ENCODE measurements at regions not wholly inside any gene's neighbourhood (a gene's known extent, or its start where the extent isn't known, plus 50 kb on each side); places are given as distances from the start of the nearest gene placed in this dataset.
A peak's percentile ranks its signal among the peaks of the same experiment; 100 is the strongest.
"Not testable (repeated sequence)": the region's sequence is repeated elsewhere in the genome, so short reads cannot be mapped to it uniquely, and the experiment has no call there.

GRCh38 chr7:73945022-73945421 is 83.0 kb upstream of the ELN start:
- no peaks in the 10 kb centered on the region for H3K4me1 Mint-ChIP-seq
- no peak overlapping the region for H3K4me3 Mint-ChIP-seq
- H3K27ac Mint-ChIP-seq = no peak overlapping the region
- H3K36me3 Mint-ChIP-seq = no peaks in the 10 kb centered on the region
- H3K9me3 Mint-ChIP-seq = peaks cover 8 to 32% (median 28%) of the 10 kb centered on the region in 3 donors
- H3K27me3 Mint-ChIP-seq = peaks cover 7% of the 10 kb centered on the region

DNA sequence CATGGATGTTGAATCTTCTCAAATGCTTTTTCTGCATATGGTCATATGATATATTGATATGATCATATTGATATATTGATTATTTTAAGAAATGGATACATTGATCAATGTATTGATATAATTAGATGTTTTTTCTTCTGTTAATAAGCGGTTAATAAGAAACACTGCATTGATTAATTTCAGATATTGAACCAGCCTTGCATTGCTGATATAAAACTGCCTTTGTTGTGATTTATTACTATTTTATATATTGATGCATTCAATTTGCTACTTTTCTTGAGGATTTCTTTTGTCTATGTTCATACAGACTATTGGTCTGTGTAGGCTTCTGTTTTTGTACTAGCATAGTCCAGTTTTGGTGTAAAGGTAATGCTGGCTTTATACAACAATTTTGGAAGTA is 79.7 kb upstream of the ELN start:
- H3K4me3 Mint-ChIP-seq = no peak overlapping the region
- no peaks in the 10 kb centered on the region for H3K4me1 Mint-ChIP-seq
- no peaks in the 10 kb centered on the region for H3K36me3 Mint-ChIP-seq
- peaks cover 10% of the 10 kb centered on the region for H3K27me3 Mint-ChIP-seq
- H3K27ac Mint-ChIP-seq = no peak overlapping the region
- H3K9me3 Mint-ChIP-seq = peaks cover 3 to 19% (median 17%) of the 10 kb centered on the region in 3 donors

DNA sequence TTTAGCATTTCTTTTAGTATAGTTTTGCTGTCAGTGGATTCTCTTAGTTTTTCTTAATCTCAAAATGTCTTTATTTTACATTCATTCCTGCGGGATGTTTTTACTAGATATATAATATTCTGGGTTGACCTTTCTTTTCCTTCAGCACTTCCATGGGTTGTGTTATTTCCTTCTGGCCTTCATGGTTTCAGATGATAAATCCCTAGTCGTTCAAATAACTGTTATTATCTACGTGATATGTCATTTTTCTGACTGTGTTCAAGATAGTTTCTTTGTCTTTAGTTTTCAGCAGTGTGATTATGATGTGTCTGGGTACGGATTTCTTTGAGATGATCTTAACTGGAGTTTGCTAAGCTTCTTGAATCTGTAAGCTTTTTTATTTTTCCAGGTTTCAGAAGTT is 75.7 kb upstream of the ELN start:
- H3K36me3 Mint-ChIP-seq = peaks cover 2% of the 10 kb centered on the region
- H3K9me3 Mint-ChIP-seq = peaks cover 2 to 14% (median 5%) of the 10 kb centered on the region in 3 donors
- H3K27ac Mint-ChIP-seq = no peak overlapping the region
- peaks cover 10% of the 10 kb centered on the region for H3K27me3 Mint-ChIP-seq
- no peaks in the 10 kb centered on the region for H3K4me1 Mint-ChIP-seq
- H3K4me3 Mint-ChIP-seq = no peak overlapping the region

GRCh38 chr7:73954181-73954580 is 73.8 kb upstream of the ELN start:
- H3K36me3 Mint-ChIP-seq = peaks cover 2% of the 10 kb centered on the region
- no peak overlapping the region for H3K27ac Mint-ChIP-seq
- no peak overlapping the region for H3K4me3 Mint-ChIP-seq
- peaks cover 6% of the 10 kb centered on the region for H3K27me3 Mint-ChIP-seq
- H3K9me3 Mint-ChIP-seq = peaks cover 0 to 4% (median 2%) of the 10 kb centered on the region in 3 donors
- H3K4me1 Mint-ChIP-seq = peaks cover 0 to 2% (median 0%) of the 10 kb centered on the region in 3 donors

DNA sequence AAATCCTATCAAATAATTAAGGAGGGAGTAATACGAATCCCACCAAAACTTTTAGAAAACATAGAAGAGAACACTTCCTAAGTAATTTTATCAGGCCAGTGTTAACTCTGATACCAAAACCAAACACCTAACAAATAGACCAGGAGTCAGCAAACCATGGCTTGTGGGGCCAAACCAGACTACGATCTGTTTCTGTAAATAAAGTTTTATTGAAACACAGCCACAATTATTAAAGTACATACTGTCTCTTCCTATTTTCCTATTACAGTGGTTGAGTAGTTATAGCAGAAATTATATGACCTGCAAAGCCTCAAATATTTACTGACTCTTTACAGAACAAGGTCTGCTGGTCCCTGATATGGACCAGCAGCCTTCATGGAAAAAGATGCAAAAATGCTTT is 73.1 kb upstream of the ELN start:
- peaks cover 0 to 2% (median 0%) of the 10 kb centered on the region in 3 donors for H3K4me1 Mint-ChIP-seq
- no peak overlapping the region for H3K4me3 Mint-ChIP-seq
- peaks cover 0 to 2% (median 2%) of the 10 kb centered on the region in 3 donors for H3K9me3 Mint-ChIP-seq
- no peak overlapping the region for H3K27ac Mint-ChIP-seq
- H3K36me3 Mint-ChIP-seq = peaks cover 2% of the 10 kb centered on the region
- H3K27me3 Mint-ChIP-seq = peaks cover 3% of the 10 kb centered on the region

- peaks cover 0 to 2% (median 0%) of the 10 kb centered on the region in 3 donors for H3K4me1 Mint-ChIP-seq
- no peaks in the 10 kb centered on the region for H3K36me3 Mint-ChIP-seq
- peaks cover 1 to 20% (median 11%) of the 10 kb centered on the region in 3 donors for H3K9me3 Mint-ChIP-seq
- no peaks in the 10 kb centered on the region for H3K27me3 Mint-ChIP-seq
- H3K4me3 Mint-ChIP-seq = no peak overlapping the region
- H3K27ac Mint-ChIP-seq = no peak overlapping the region
Observed at GRCh38 chr7:73960548-73960947, 67.4 kb upstream of the ELN start.

DNA sequence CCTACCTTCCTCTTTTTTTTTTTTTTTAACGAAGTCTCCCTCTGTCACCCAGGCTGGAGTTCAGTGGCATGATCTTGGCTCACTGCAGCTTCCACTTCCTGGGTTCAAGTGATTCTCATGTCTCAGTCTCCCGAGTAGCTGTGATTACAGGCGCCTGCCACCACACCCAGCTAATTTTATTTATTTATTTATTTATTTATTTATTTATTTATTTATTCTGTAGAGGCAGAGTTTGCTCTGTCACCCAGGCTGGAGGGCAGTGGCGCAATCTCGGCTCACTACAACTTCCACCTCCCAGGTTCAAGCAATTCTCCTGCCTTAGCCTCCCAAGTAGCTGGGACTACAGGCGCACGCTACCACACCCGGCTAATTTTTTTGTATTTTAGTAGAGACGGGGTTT is 66.0 kb upstream of the ELN start:
- not testable (repeated sequence) for H3K4me3 Mint-ChIP-seq, H3K27ac Mint-ChIP-seq
- peaks cover 1 to 20% (median 11%) of the 10 kb centered on the region in 3 donors for H3K9me3 Mint-ChIP-seq

GRCh38 chr7:73963252-73963822 is 64.6 kb upstream of the ELN start:
- Mint-ChIP-seq H3K4me1 (no peaks in the 10 kb centered on the region), H3K27me3 (peaks cover 2% of the 10 kb centered on the region), H3K27ac (no peak overlapping the region), H3K4me3 (no peak overlapping the region), H3K36me3 (no peaks in the 10 kb centered on the region), H3K9me3 (peaks cover 1 to 20% (median 15%) of the 10 kb centered on the region in 3 donors)

More for the DNA sequence above, 66.0 kb upstream of the ELN start:
- H3K27me3 Mint-ChIP-seq, H3K36me3 Mint-ChIP-seq, H3K4me1 Mint-ChIP-seq: not testable (repeated sequence)

DNA sequence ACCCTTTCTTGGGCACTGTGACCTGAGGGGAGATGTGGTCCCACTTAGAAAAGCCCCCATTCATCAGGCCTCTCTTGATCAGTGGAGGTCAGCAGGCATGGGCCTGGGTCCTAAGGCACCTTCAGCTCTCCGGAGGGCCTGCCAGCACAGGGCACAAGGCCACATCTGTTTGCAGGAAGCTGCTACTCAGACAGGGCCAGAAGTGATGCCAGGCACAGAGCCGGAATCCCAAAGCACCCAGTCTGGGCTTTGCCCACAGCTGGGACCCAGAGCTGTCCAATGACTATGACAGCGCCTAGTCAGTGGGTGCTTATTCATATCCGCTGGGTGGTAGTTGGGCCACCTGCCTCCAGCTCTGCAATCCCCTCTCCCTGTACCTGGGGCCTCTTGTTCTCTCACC is 63.2 kb upstream of the ELN start:
- H3K9me3 Mint-ChIP-seq = peaks cover 1 to 20% (median 15%) of the 10 kb centered on the region in 3 donors
- peaks cover 2% of the 10 kb centered on the region for H3K27me3 Mint-ChIP-seq
- no peaks in the 10 kb centered on the region for H3K4me1 Mint-ChIP-seq
- no peak overlapping the region for H3K27ac Mint-ChIP-seq
- H3K4me3 Mint-ChIP-seq = no peak overlapping the region
- H3K36me3 Mint-ChIP-seq = no peaks in the 10 kb centered on the region

GRCh38 chr7:73966062-73966940 is 61.7 kb upstream of the ELN start:
- peaks cover 2% of the 10 kb centered on the region for H3K27me3 Mint-ChIP-seq
- no peak overlapping the region for H3K4me3 Mint-ChIP-seq
- H3K27ac Mint-ChIP-seq = no peak overlapping the region
- H3K36me3 Mint-ChIP-seq = no peaks in the 10 kb centered on the region
- peaks cover 0 to 1% (median 0%) of the 10 kb centered on the region in 3 donors for H3K4me1 Mint-ChIP-seq
- H3K9me3 Mint-ChIP-seq = peaks cover 1 to 20% (median 15%) of the 10 kb centered on the region in 3 donors

GRCh38 chr7:73966941-73967831 is 60.8 kb upstream of the ELN start:
- peaks cover 0 to 6% (median 6%) of the 10 kb centered on the region in 3 donors for H3K4me1 Mint-ChIP-seq
- no peak overlapping the region for H3K27ac Mint-ChIP-seq
- H3K9me3 Mint-ChIP-seq = peaks cover 0 to 16% (median 12%) of the 10 kb centered on the region in 3 donors
- no peak overlapping the region for H3K4me3 Mint-ChIP-seq
- peaks cover 8% of the 10 kb centered on the region for H3K27me3 Mint-ChIP-seq
- no peaks in the 10 kb centered on the region for H3K36me3 Mint-ChIP-seq

- no peak overlapping the region for H3K4me3 Mint-ChIP-seq
- peaks cover 0 to 6% (median 6%) of the 10 kb centered on the region in 3 donors for H3K4me1 Mint-ChIP-seq
- H3K27me3 Mint-ChIP-seq = peaks cover 8% of the 10 kb centered on the region
- peak overlapping the region in 1 of 3 donors; percentile 43 for H3K27ac Mint-ChIP-seq
- no peaks in the 10 kb centered on the region for H3K36me3 Mint-ChIP-seq
- H3K9me3 Mint-ChIP-seq = peaks cover 0 to 16% (median 9%) of the 10 kb centered on the region in 3 donors
Observed at GRCh38 chr7:73967832-73968290, 60.1 kb upstream of the ELN start.

- Mint-ChIP-seq H3K4me3 (no peak overlapping the region), H3K9me3 (peaks cover 0 to 10% (median 7%) of the 10 kb centered on the region in 3 donors), H3K27ac (peak overlapping the region in 1 of 3 donors; percentile 43), H3K27me3 (peaks cover 8% of the 10 kb centered on the region), H3K36me3 (no peaks in the 10 kb centered on the region), H3K4me1 (peaks cover 0 to 6% (median 6%) of the 10 kb centered on the region in 3 donors)
Observed at GRCh38 chr7:73968487-73968886, 59.5 kb upstream of the ELN start.

DNA sequence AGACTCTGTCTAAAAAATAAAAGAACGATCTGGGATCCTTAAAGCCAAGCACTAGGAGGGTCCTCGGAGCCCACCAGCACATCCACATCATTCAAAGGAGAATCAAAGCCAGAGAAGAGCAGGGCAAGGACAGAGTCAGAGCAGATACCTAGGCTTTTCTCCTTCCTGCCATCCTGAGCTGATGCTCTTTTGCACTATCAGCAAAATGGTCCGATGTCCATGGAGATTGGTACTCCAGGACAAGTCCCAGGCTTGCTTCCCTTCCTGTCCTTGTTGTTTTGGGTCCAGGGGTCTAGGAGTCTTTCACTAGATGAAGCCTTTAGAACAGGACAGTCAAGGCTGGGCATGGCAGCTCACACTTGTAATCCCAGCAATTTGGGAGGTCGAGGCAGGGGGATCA is 58.0 kb upstream of the ELN start:
- H3K36me3 Mint-ChIP-seq = no peaks in the 10 kb centered on the region
- no peak overlapping the region for H3K27ac Mint-ChIP-seq
- no peak overlapping the region for H3K4me3 Mint-ChIP-seq
- peaks cover 0 to 6% (median 6%) of the 10 kb centered on the region in 3 donors for H3K4me1 Mint-ChIP-seq
- peaks cover 10% of the 10 kb centered on the region for H3K27me3 Mint-ChIP-seq
- peaks cover 0 to 3% (median 0%) of the 10 kb centered on the region in 3 donors for H3K9me3 Mint-ChIP-seq

Measured in IgD-negative memory B cell (primary cell).